HG03066 (cell line): ENCODE measurements at regions not wholly inside any gene's neighbourhood (a gene's known extent, or its start where the extent isn't known, plus 50 kb on each side); places are given as distances from the start of the nearest gene placed in this dataset.
"Not testable (repeated sequence)": the region's sequence is repeated elsewhere in the genome, so short reads cannot be mapped to it uniquely, and the experiment has no call there.

Source experiments
- ATAC-seq: cut with Tn5 transposase; IDR thresholded peaks from one replicate; pipeline ENCODE4 v1.9.1; 2021; ENCODE audit warnings: low read depth; ENCODE audit not compliant: unreplicated experiment

DNA sequence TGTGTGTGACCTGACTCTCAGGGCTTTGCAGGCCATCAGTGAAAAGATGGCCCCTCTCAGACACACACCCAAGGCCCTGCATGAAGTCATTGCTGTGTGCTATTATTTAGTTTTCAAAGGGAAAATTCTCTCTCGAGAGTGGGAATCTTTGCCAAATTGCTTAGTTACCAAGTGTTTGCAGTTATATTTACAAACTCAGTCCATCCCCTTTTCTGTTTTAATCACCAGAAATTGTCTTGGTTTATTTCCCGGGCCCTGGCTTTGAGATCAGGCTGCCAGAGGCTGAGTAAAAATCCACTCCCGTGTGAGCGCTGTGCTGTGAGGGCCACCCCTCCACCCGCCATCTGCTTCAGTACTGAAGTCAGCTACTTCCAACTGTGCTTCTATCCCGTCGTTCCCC lies 163.1 kb downstream of the SOD2 start:
- ATAC-seq: no peak

DNA sequence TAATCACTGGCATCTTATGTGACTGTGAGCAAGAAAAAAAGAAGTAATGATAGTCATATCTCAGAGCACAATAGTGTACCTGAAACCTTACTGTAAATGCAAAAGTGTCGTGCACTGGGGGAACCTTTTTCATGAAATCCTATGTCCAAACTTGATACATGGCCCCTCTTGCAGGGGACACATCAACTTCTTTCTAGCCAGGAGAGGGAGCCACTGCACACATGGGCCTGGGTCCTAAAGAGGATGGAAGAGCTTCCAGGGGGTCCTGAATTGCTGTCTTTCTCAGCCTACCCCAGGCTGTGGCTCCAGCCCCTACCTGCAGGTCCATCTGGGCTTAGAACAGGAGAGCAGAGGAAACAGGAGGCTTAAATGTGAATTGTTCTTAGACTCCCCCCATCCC lies 165.7 kb downstream of the SOD2 start:
- no peak for ATAC-seq

DNA sequence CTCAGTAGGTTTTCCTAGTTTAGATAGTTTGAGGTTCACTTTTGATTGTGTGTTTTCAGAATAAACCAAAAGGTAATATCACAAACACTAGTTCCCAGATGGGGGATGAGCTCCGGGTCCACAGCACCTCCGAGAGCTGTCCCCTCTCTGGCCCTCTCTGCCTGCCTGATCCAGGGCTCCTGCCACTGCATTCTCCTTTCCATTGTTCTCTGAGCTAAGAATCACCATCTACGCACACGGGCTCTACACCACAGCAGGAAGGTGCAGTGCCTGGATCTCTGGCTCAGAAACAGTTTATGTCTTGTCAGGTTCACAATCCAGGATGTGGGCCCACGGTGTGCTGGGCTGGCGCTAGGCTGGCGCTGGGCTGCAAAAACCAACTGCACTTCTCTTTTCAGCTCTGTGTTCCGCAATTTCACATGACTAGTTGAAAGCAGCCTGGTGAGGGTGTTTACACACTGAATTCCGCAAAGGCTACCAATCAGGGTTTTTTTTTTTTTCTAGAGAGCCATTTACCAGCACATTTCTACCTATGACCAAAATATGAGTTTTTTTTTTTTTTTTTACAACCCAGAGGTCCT lies 167.5 kb downstream of the SOD2 start:
- ATAC-seq: no peak

DNA sequence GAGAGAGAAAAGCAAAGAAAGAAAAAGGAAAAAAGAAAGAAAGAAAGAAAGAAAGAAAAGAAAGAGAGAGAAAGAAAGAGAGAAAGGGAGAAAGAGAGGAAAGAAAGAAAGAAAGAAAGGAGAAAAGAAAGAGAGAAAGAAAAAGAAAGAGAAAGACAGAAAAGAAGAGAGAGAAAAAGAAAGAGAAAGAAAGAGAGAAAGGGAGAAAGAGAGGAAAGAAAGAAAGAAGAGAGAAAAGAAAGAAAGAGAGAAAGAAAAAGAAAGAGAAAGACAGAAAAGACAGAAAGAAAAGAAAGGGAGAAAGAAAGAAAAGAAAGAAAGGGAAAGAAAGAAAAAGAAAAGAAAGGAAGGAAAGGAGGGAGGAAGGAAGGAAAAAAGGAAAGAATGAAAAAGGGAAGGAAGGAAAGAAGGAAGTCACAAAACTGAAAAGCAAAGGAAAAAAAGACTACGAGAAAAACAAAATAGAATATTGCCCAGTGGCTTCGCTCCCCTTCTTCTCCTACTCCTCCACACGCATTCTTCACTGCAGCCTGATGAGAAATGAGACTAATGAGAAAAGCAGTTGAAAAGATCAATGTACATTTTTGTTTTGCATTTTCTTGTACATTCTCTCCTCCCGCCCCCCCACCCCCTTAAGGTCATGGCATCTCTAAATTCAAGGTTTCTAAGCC lies 170.0 kb downstream of the SOD2 start:
- no peak for ATAC-seq

GRCh38 chr6:159521962-159522361 lies 171.1 kb downstream of the SOD2 start:
- no peak for ATAC-seq

DNA sequence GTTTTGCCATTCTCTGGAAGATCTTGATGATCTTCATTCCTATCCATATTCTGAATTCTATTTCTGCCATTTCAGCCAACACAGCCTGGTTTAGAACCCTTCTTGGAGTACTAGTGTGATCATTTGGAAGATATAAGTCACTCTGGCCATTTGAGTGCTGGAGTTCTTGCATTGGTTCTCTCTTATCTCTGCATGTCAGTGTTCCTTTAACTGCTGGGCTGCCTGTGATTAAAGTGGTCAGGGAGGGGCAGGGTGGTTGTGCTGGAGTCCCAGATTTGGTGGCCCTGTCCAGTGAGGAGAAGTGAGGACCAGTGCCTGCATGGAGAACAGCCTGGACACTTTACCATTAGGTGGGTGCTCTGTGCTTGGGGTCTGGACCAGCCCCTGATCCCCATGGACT lies 173.0 kb downstream of the SOD2 start:
- no peak for ATAC-seq

GRCh38 chr6:159515811-159516210 lies 177.2 kb downstream of the SOD2 start:
- ATAC-seq: not testable (repeated sequence)

- no peak for ATAC-seq
These were observed 179.1 kb downstream of the SOD2 start for GRCh38 chr6:159513914-159514313.

GRCh38 chr6:159513074-159513720 lies 179.8 kb downstream of the SOD2 start:
- no peak for ATAC-seq

DNA sequence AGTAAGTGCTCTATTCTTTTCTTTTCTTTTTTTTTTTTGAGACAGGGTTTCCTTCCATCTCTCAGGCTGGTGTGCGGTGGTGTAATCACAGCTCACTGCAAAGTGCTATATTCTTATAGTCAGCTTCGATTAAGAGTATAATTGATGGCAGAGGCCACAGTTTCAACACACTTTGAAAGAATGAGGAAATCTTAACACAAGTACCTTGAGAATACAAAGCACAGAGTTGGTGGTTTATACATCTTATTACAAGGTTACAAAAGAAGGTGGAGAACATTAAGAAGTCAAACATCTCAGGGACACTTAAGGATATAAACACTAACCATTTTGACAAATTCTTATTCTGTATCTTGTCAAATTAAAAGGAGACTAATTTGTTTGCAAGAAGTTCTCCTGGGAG lies 180.5 kb downstream of the SOD2 start:
- no peak for ATAC-seq

GRCh38 chr6:159512104-159512503 lies 180.9 kb downstream of the SOD2 start:
- ATAC-seq: no peak

GRCh38 chr6:159510141-159510540 lies 182.9 kb downstream of the SOD2 start:
- ATAC-seq: no peak

- no peak for ATAC-seq
These were observed 184.1 kb downstream of the SOD2 start for GRCh38 chr6:159508931-159509330.

GRCh38 chr6:159506048-159506447 lies 187.0 kb downstream of the SOD2 start:
- ATAC-seq: no peak

GRCh38 chr6:159505140-159505922 lies 187.7 kb downstream of the SOD2 start:
- no peak for ATAC-seq

- no peak for ATAC-seq
These were observed 191.5 kb downstream of the SOD2 start for GRCh38 chr6:159501558-159501957.

DNA sequence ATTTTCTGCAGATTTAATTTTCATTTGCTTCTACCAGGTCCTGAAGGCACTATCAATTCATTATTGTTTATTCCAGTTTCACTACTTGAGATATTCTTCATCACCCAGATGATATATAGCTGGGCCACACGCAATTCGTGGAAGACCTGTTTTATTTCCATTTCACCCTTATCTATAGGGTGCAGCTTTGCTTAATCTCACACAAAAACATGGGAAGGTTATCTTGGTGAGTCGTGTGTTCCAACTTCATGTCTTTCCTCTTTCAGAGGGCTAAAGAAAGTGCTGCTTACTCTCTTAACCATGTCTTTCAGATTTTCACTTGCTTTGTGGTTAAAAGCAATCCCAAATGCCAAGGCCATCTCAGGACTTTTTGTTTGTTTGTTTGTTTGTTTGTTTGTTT lies 194.0 kb downstream of the SOD2 start:
- no peak for ATAC-seq

GRCh38 chr6:159494586-159494972 lies 198.5 kb downstream of the SOD2 start:
- ATAC-seq: no peak

- ATAC-seq: no peak
These were observed 199.0 kb downstream of the SOD2 start for GRCh38 chr6:159493898-159494585.

GRCh38 chr6:159493231-159493897 lies 199.7 kb downstream of the SOD2 start:
- no peak for ATAC-seq
